ENCODE measurements at regions not wholly inside any gene's neighbourhood (a gene's known extent, or its start where the extent isn't known, plus 50 kb on each side); places are given as distances from the start of the nearest gene placed in this dataset.
A peak's percentile ranks its signal among the peaks of the same experiment; 100 is the strongest.

- no peaks in the 10 kb centered on the region for H3K9me3 Mint-ChIP-seq
- no peaks in the 10 kb centered on the region for H3K79me2 ChIP-seq (replicated peaks; ENCODE audit: insufficient read depth)
- H3K27me3 ChIP-seq (ENCODE audit: insufficient read depth), result no peaks in the 10 kb centered on the region
- H3K4me2 ChIP-seq, result no peak overlapping the region
- H3K36me3 ChIP-seq (ENCODE audit: insufficient read depth), result no peaks in the 10 kb centered on the region
- DNase-seq (ENCODE audit: low spot score), result no peak
- H3K4me1 ChIP-seq (ENCODE audit: insufficient read depth), result no peaks in the 10 kb centered on the region
- peaks cover 7% of the 10 kb centered on the region; the same call in 2 of the 3 replicates for H3K4me1 Mint-ChIP-seq
- no peaks in the 10 kb centered on the region for H3F3A ChIP-seq (replicated peaks; ENCODE audit: low read depth)
- H2AFZ ChIP-seq, result no peak overlapping the region
- no peaks in the 10 kb centered on the region for H3K27me3 Mint-ChIP-seq (ENCODE audit: insufficient read depth, low read depth, poor library complexity)
- no peaks in the 10 kb centered on the region for H4K20me1 ChIP-seq (replicated peaks; ENCODE audit: insufficient read depth)
- H3K4me3 ChIP-seq, result no peak overlapping the region
- TF ChIP-seq ETS1 (IDR thresholded peaks at IDR 0.05) (no peak), CREB1 (CRISPR knock-in tag; IDR thresholded peaks at IDR 0.05; ENCODE audit: low read depth) (no peak), EZH2phosphoT487 (IDR thresholded peaks at IDR 0.05; ENCODE audit: unreplicated experiment) (no peak), REST (IDR thresholded peaks at IDR 0.05; ENCODE audit: unreplicated experiment) (no peak), ZNF331 (CRISPR knock-in tag; IDR thresholded peaks at IDR 0.05; ENCODE audit: low read depth) (no peak), STAT1 (IDR thresholded peaks at IDR 0.05; ENCODE audit: unreplicated experiment) (no peak), NANOG (IDR thresholded peaks at IDR 0.05; ENCODE audit: borderline replicate concordance) (no peak), JUNB (IDR thresholded peaks at IDR 0.05; ENCODE audit: unreplicated experiment) (no peak), EZH2 (IDR thresholded peaks at IDR 0.05; ENCODE audit: low read depth, unreplicated experiment) (no peak), CTCF (conservative IDR thresholded peaks at IDR 0.05; ENCODE audit: low read depth in 2 of 2) (no peak), ZNF114 (CRISPR knock-in tag; IDR thresholded peaks at IDR 0.05) (no peak), ZNF462 (CRISPR knock-in tag; IDR thresholded peaks at IDR 0.05) (no peak), POLR2AphosphoS5 (IDR thresholded peaks at IDR 0.05; ENCODE audit: low read depth) (no peak)
- ATAC-seq, result no peak
- no peaks in the 10 kb centered on the region for H3K36me3 Mint-ChIP-seq (ENCODE audit: low read depth)
- no peak overlapping the region for H3K27ac ChIP-seq (ENCODE audit: low read depth)
- H3K4me3 Mint-ChIP-seq, result no peak overlapping the region
- H3K27ac Mint-ChIP-seq, result peak overlapping the region; percentile 56; the same call in 1 of the 2 replicates
- no peaks in the 10 kb centered on the region for H3K9me2 ChIP-seq (ENCODE audit: insufficient read depth)
Measured at GRCh38 chr6:115323001-115323400, 737.7 kb downstream of the FRK start.

Measured in GM23338 (cell line).